ENCODE measurements at regions not wholly inside any gene's neighbourhood (a gene's known extent, or its start where the extent isn't known, plus 50 kb on each side); places are given as distances from the start of the nearest gene placed in this dataset.

GRCh38 chr2:226215902-226216503 is 583.6 kb downstream of the IRS1 start:
- Histone ChIP-seq H3K27ac (replicated peaks) (no peak overlapping the region), H3K4me3 (replicated peaks; ENCODE audit: insufficient read depth, low read length) (no peak overlapping the region), H3K27me3 (ENCODE audit: insufficient read depth, poor library complexity, severe bottlenecking) (no peaks in the 10 kb centered on the region)
- TF ChIP-seq GABPA (IDR thresholded peaks at IDR 0.05; ENCODE audit: low read depth) (no peak), SPI1 (IDR thresholded peaks at IDR 0.05; ENCODE audit: borderline replicate concordance, low read depth) (peak; percentile 8; the same call in 1 of the 2 replicates), CTCF (IDR thresholded peaks at IDR 0.05; ENCODE audit: insufficient read depth, low read length) (peak; percentile 25)
- DNase-seq (ENCODE audit: low read depth in 1 of 2, low spot score in 1 of 2) = peak; percentile 26 to 71

- no peak for DNase-seq (ENCODE audit: low read depth in 1 of 2, low spot score in 1 of 2)
- no peak overlapping the region for H3K4me3 ChIP-seq (replicated peaks; ENCODE audit: insufficient read depth, low read length)
- TF ChIP-seq GABPA (IDR thresholded peaks at IDR 0.05; ENCODE audit: low read depth) (no peak), SPI1 (IDR thresholded peaks at IDR 0.05; ENCODE audit: borderline replicate concordance, low read depth) (no peak), REST (IDR thresholded peaks at IDR 0.05; ENCODE audit: insufficient replicate concordance, low read depth) (no peak), CTCF (IDR thresholded peaks at IDR 0.05; ENCODE audit: insufficient read depth, low read length) (no peak)
- no peaks in the 10 kb centered on the region for H3K27me3 ChIP-seq (ENCODE audit: insufficient read depth, poor library complexity, severe bottlenecking)
- no peak overlapping the region for H3K27ac ChIP-seq (replicated peaks)
Observed at GRCh38 chr2:226213717-226214116, 585.9 kb downstream of the IRS1 start.

GRCh38 chr2:226211439-226211838 is 588.2 kb downstream of the IRS1 start:
- H3K27me3 ChIP-seq (ENCODE audit: insufficient read depth, poor library complexity, severe bottlenecking) = no peaks in the 10 kb centered on the region
- H3K27ac ChIP-seq (replicated peaks) = no peak overlapping the region
- TF ChIP-seq POLR2AphosphoS5 (IDR thresholded peaks at IDR 0.05; ENCODE audit: low read depth) (no peak), GABPA (IDR thresholded peaks at IDR 0.05; ENCODE audit: low read depth) (no peak), SPI1 (IDR thresholded peaks at IDR 0.05; ENCODE audit: borderline replicate concordance, low read depth) (no peak), REST (IDR thresholded peaks at IDR 0.05; ENCODE audit: insufficient replicate concordance, low read depth) (no peak)
- H3K4me3 ChIP-seq (replicated peaks; ENCODE audit: insufficient read depth, low read length) = no peak overlapping the region
- no peak for DNase-seq (ENCODE audit: low read depth in 1 of 2, low spot score in 1 of 2)

- H3K27me3 ChIP-seq (ENCODE audit: insufficient read depth, poor library complexity, severe bottlenecking) = no peaks in the 10 kb centered on the region
- no peak overlapping the region for H3K4me3 ChIP-seq (replicated peaks; ENCODE audit: insufficient read depth, low read length)
- no peak overlapping the region for H3K27ac ChIP-seq (replicated peaks)
- no peak for DNase-seq (ENCODE audit: low read depth in 1 of 2, low spot score in 1 of 2)
- no peak for TF ChIP-seq SPI1 (IDR thresholded peaks at IDR 0.05; ENCODE audit: borderline replicate concordance, low read depth)
- no peak for TF ChIP-seq REST (IDR thresholded peaks at IDR 0.05; ENCODE audit: insufficient replicate concordance, low read depth)
- TF ChIP-seq CTCF (IDR thresholded peaks at IDR 0.05; ENCODE audit: insufficient read depth, low read length) = no peak
- TF ChIP-seq POLR2AphosphoS5 (IDR thresholded peaks at IDR 0.05; ENCODE audit: low read depth) = no peak
- TF ChIP-seq GABPA (IDR thresholded peaks at IDR 0.05; ENCODE audit: low read depth) = no peak
Observed at GRCh38 chr2:226208726-226209125, 590.9 kb downstream of the IRS1 start.
